DND-41 (cell line): ENCODE measurements at regions not wholly inside any gene's neighbourhood (a gene's known extent, or its start where the extent isn't known, plus 50 kb on each side); places are given as distances from the start of the nearest gene placed in this dataset.

ENCODE experiments used
- ATAC-seq: fragments of 200-7000 bp; cut with Tn5 transposase; 3 replicates; pipeline ENCODE4 v1.9.1; 2021; ENCODE audit warnings: low read depth; ENCODE audit not compliant: insufficient read depth
- DNase-seq: peaks from one replicate; pipeline ENCODE4 v3.0.0-alpha.2; 2020
- H2AFZ ChIP-seq: 2 replicates; pipeline ENCODE4 v1.6.0; 2012; ENCODE audit warnings: low read depth, low read length
- H3K27ac ChIP-seq: 2 replicates; pipeline ENCODE4 v1.5.1; 2012; ENCODE audit warnings: low read length, inconsistent platforms
- H3K27me3 ChIP-seq: fragments of 200-600 bp; sonication (generic); 2 replicates; pipeline ENCODE4 v1.6.0; 2012; ENCODE audit warnings: low read length, mild to moderate bottlenecking, inconsistent platforms; ENCODE audit not compliant: insufficient read depth, poor library complexity
- H3K36me3 ChIP-seq: 2 replicates; pipeline ENCODE4 v1.5.1; 2012; ENCODE audit warnings: low read length, inconsistent platforms; ENCODE audit not compliant: insufficient read depth
- H3K4me1 ChIP-seq: 2 replicates; pipeline ENCODE4 v1.5.1; 2012; ENCODE audit warnings: mild to moderate bottlenecking, low read length; ENCODE audit not compliant: insufficient read depth
- H3K4me2 ChIP-seq: 2 replicates; pipeline ENCODE4 v1.6.0; 2012; ENCODE audit warnings: mild to moderate bottlenecking, moderate library complexity, low read length, inconsistent platforms; ENCODE audit not compliant: insufficient read depth
- H3K4me3 ChIP-seq, 2 experiments: fragments of 200-600 bp in 1 of 2; shearing (Covaris generic) in 1 of 2; 2 replicates each; pipeline ENCODE4 v1.5.1; 2012 to 2016; ENCODE audit warnings: inconsistent platforms in 2 of 2, low read length in 2 of 2, mild to moderate bottlenecking in 2 of 2, low read depth in 1 of 2, moderate library complexity in 1 of 2
- H3K79me2 ChIP-seq: 2 replicates; pipeline ENCODE4 v1.6.0; 2012; ENCODE audit warnings: low read length, inconsistent platforms; ENCODE audit not compliant: insufficient read depth
- H3K9ac ChIP-seq: 2 replicates; pipeline ENCODE4 v1.6.0; 2012; ENCODE audit warnings: low read depth, mild to moderate bottlenecking, inconsistent platforms, low read length, moderate library complexity
- H3K9me3 ChIP-seq: 2 replicates; pipeline ENCODE4 v1.5.1; 2012; ENCODE audit warnings: low read length, moderate library complexity, mild to moderate bottlenecking, inconsistent platforms; ENCODE audit not compliant: insufficient read depth, severe bottlenecking
- H4K20me1 ChIP-seq: 2 replicates; pipeline ENCODE4 v1.6.0; 2012; ENCODE audit warnings: low read length; ENCODE audit not compliant: insufficient read depth
- CTCF ChIP-seq: IDR thresholded peaks from 2 replicates; pipeline ENCODE4 v1.5.1; 2012; ENCODE audit warnings: borderline replicate concordance, low read length, moderate library complexity, mild to moderate bottlenecking; ENCODE audit not compliant: poor library complexity, severe bottlenecking; ENCODE audit errors: extremely low read depth
- EZH2 ChIP-seq: IDR thresholded peaks from 3 replicates; pipeline ENCODE4 v1.6.1; 2012; ENCODE audit warnings: borderline replicate concordance, low read depth, mild to moderate bottlenecking, moderate library complexity, low read length, inconsistent platforms; ENCODE audit not compliant: severe bottlenecking

- DNase-seq (no peak), ATAC-seq (no peak)
- Histone ChIP-seq H3K4me1 (no peaks in the 10 kb centered on the region), H3K9ac (no peak overlapping the region), H3K27ac (no peak overlapping the region), H3K27me3 (no peaks in the 10 kb centered on the region), H4K20me1 (no peaks in the 10 kb centered on the region; the same call in 1 of the 2 replicates), H3K4me3 (no peak overlapping the region), H2AFZ (no peak overlapping the region), H3K9me3 (no peaks in the 10 kb centered on the region), H3K79me2 (no peaks in the 10 kb centered on the region), H3K4me2 (no peak overlapping the region), H3K36me3 (no peaks in the 10 kb centered on the region)
- no peak for TF ChIP-seq EZH2
- no peak for TF ChIP-seq CTCF
Observed at GRCh38 chr12:114735680-114736374, 51.9 kb upstream of the TBX3 start.

DNA sequence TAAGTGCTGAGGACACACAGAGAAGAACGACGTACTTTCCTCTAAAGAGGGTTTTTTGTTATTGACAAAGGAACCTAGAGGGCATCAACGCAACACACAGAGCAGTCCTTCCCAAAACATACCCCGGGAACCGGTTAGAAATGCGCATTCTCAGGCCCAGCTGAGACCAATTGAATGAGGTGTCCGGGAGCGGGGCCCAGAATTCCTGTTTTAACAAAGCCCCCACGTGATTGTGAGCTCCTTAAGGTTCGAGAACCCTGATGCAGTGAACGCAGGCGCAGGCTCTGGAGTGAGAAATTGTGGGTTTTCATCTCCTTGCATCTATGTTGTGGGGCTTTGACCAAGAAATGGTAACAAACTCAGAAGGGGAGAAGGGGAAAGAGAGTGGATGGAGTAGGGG lies 51.0 kb upstream of the TBX3 start:
- no peak overlapping the region for H3K9ac ChIP-seq
- H3K27ac ChIP-seq: no peak overlapping the region
- H3K79me2 ChIP-seq: no peaks in the 10 kb centered on the region
- H2AFZ ChIP-seq: no peak overlapping the region
- no peaks in the 10 kb centered on the region for H3K9me3 ChIP-seq
- no peaks in the 10 kb centered on the region for H3K27me3 ChIP-seq
- DNase-seq (no peak), ATAC-seq (no peak)
- H4K20me1 ChIP-seq: no peaks in the 10 kb centered on the region; the same call in 1 of the 2 replicates
- no peak overlapping the region for H3K4me3 ChIP-seq
- H3K36me3 ChIP-seq: no peaks in the 10 kb centered on the region
- TF ChIP-seq CTCF: no peak
- TF ChIP-seq EZH2: no peak
- H3K4me1 ChIP-seq: no peaks in the 10 kb centered on the region
- H3K4me2 ChIP-seq: no peak overlapping the region

- no peak for TF ChIP-seq EZH2
- TF ChIP-seq CTCF: no peak
- H3K36me3 ChIP-seq: no peaks in the 10 kb centered on the region
- no peaks in the 10 kb centered on the region for H3K79me2 ChIP-seq
- no peaks in the 10 kb centered on the region; the same call in 1 of the 2 replicates for H4K20me1 ChIP-seq
- H3K9ac ChIP-seq: no peak overlapping the region
- H3K27ac ChIP-seq: no peak overlapping the region
- H3K4me3 ChIP-seq: no peak overlapping the region
- no peak overlapping the region for H3K4me2 ChIP-seq
- no peaks in the 10 kb centered on the region for H3K9me3 ChIP-seq
- DNase-seq (no peak), ATAC-seq (no peak)
- no peak overlapping the region for H2AFZ ChIP-seq
- H3K4me1 ChIP-seq: no peaks in the 10 kb centered on the region
- no peaks in the 10 kb centered on the region for H3K27me3 ChIP-seq
Observed at GRCh38 chr12:114733919-114734318, 49.9 kb upstream of the TBX3 start.
